A673 (cell line): ENCODE measurements at regions not wholly inside any gene's neighbourhood (a gene's known extent, or its start where the extent isn't known, plus 50 kb on each side); places are given as distances from the start of the nearest gene placed in this dataset.
A peak's percentile ranks its signal among the peaks of the same experiment; 100 is the strongest.

Experiments used
- BruUV-seq: library from RNA; stranded (reverse); fragments of 400-500 nt; replicated peaks from 2 replicates; lab custom pipeline; 2021; lab: Mats Ljungman, UMichigan
- CTCF ChIA-PET: fragments of 300-600 bp; sonication (Branson Sonifier 250); formaldehyde crosslinking; loops from one replicate; lab custom pipeline; 2022; ENCODE audit warnings: antibody characterized with exemption; lab: Charles Lee
- POLR2A ChIA-PET: fragments of 300-600 bp; sonication (Branson Sonifier 250); formaldehyde crosslinking; loops from one replicate; lab custom pipeline; 2022; ENCODE audit warnings: antibody characterized with exemption; ENCODE audit not compliant: low non-redundant PET; lab: Charles Lee
- DNase-seq: peaks from one replicate; pipeline ENCODE4 v3.0.0-alpha.2; 2015; ENCODE audit warnings: low spot score
- H3K27ac ChIP-seq: fragments of 200-600 bp; sonication (generic); 2 replicates; pipeline ENCODE4 v1.5.1; 2016; ENCODE audit warnings: mixed run types, low read depth, mild to moderate bottlenecking, mixed read lengths, antibody characterized with exemption, low read length; ENCODE audit not compliant: poor library complexity, severe bottlenecking
- H3K27me3 ChIP-seq: fragments of 200-600 bp; sonication (generic); replicated peaks from 2 replicates; pipeline ENCODE4 v1.6.1; 2017; ENCODE audit warnings: mixed run types, low read depth, mild to moderate bottlenecking, mixed read lengths, antibody characterized with exemption, low read length; ENCODE audit not compliant: insufficient read depth, poor library complexity
- H3K36me3 ChIP-seq: fragments of 200-600 bp; sonication (generic); 2 replicates; pipeline ENCODE4 v1.6.1; 2016; ENCODE audit warnings: mixed run types, mild to moderate bottlenecking, mixed read lengths, antibody characterized with exemption, low read length; ENCODE audit not compliant: insufficient read depth, poor library complexity, severe bottlenecking
- H3K4me1 ChIP-seq: fragments of 200-600 bp; sonication (generic); 2 replicates; pipeline ENCODE4 v1.6.1; 2017; ENCODE audit warnings: mixed run types, mild to moderate bottlenecking, mixed read lengths, antibody characterized with exemption, low read length; ENCODE audit not compliant: insufficient read depth, poor library complexity, severe bottlenecking
- H3K4me3 ChIP-seq: fragments of 200-600 bp; sonication (generic); 2 replicates; pipeline ENCODE4 v1.5.1; 2016; ENCODE audit warnings: low read depth, mixed run types, mild to moderate bottlenecking, mixed read lengths, low read length; ENCODE audit not compliant: poor library complexity, severe bottlenecking
- H3K9me3 ChIP-seq: fragments of 200-600 bp; sonication (generic); 2 replicates; pipeline ENCODE4 v1.6.1; 2016; ENCODE audit warnings: mixed run types, low read depth, mild to moderate bottlenecking, mixed read lengths, antibody characterized with exemption, low read length; ENCODE audit not compliant: poor library complexity, severe bottlenecking
- EZH2 ChIP-seq: fragments of 200-600 bp; sonication (generic); IDR thresholded peaks from 2 replicates; pipeline ENCODE4 v1.6.1; 2017; ENCODE audit warnings: borderline replicate concordance, low read depth, mild to moderate bottlenecking, mixed read lengths, antibody characterized with exemption, low read length; ENCODE audit not compliant: poor library complexity, severe bottlenecking
- intact Hi-C: fragments of 100-400 bp; cut with micrococcal nuclease; formaldehyde crosslinking; loops from one replicate; pipeline ENCODE4 v1.10.0; 2022; ENCODE audit not compliant: unreplicated experiment
- TF ChIP-seq, protein P1 (sequence below): fragments of 300-800, 200-600 bp; sonication (generic); conservative IDR thresholded peaks from 2 replicates; pipeline ENCODE4 v1.5.1; 2017; ENCODE audit warnings: low read depth, mild to moderate bottlenecking, antibody characterized with exemption, low read length, moderate library complexity, mixed read lengths

DNA sequence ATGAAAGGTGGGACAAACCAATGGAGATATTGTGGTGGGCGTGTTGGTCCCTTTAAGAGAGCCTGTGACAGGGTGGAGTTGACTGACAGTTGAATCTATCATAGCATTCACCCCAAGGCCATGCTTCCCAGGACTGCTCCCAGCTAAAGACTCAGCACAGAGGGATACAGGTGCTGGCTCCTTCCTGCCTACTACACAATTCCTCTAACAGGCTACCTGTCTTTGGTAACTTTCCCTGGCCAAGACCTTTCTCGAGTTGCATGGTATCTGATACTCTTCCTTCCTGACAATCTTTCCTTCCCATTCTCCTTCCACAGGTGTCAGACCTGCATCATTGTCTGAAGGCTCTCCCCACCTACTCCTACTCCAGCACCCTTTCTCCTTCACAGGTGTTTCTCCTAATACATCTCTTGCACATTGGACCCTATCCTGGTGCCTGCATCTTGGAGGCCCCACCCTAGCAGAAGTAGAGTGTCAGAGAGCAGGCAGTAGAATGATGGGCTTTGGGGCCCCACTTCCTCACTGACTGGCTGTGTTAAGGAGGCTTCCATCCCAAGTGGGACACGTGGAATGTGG lies 120.7 kb upstream of the ALDH1B1 start:
- POLR2A ChIA-PET: no interaction called here
- no peaks in the 10 kb centered on the region for H3K36me3 ChIP-seq
- H3K27ac ChIP-seq: no peak overlapping the region
- BruUV-seq: no TSS peak
- TF ChIP-seq, protein P1, sequence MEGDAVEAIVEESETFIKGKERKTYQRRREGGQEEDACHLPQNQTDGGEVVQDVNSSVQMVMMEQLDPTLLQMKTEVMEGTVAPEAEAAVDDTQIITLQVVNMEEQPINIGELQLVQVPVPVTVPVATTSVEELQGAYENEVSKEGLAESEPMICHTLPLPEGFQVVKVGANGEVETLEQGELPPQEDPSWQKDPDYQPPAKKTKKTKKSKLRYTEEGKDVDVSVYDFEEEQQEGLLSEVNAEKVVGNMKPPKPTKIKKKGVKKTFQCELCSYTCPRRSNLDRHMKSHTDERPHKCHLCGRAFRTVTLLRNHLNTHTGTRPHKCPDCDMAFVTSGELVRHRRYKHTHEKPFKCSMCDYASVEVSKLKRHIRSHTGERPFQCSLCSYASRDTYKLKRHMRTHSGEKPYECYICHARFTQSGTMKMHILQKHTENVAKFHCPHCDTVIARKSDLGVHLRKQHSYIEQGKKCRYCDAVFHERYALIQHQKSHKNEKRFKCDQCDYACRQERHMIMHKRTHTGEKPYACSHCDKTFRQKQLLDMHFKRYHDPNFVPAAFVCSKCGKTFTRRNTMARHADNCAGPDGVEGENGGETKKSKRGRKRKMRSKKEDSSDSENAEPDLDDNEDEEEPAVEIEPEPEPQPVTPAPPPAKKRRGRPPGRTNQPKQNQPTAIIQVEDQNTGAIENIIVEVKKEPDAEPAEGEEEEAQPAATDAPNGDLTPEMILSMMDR: no peak
- no peak for TF ChIP-seq EZH2
- CTCF ChIA-PET: no interaction called here
- no peaks in the 10 kb centered on the region for H3K9me3 ChIP-seq
- intact Hi-C loops: loop anchor here (1.0 kb wide), 1 partner anchor 13 kb away; no protein-coding TSS in a partner anchor
- H3K27me3 ChIP-seq: peaks cover 3% of the 10 kb centered on the region
- H3K4me1 ChIP-seq: no peaks in the 10 kb centered on the region
- no peak for DNase-seq
- no peak overlapping the region for H3K4me3 ChIP-seq

DNA sequence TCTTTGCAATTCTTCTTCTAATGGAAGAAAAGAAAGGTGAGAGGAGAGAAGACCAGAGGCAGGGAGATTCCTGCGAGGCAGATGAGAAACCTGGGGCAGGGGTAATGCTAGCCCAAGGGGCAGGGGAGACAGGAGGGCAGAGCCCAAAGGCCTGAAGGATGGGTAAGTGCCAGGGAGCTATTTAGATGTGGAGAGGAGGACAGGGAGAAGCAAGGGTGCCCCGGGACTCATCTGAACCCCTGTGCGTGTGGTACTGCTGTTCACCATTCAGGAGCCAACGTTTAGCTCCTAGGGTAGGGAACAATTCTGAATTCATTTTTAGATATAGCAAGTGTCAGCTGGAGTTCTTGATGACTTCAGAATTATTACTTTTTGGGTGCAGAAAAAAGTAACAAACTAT lies 122.7 kb upstream of the ALDH1B1 start:
- intact Hi-C loops: loop anchor here (10.0 kb wide), 1 partner anchor 185 kb away; no protein-coding TSS in a partner anchor
- POLR2A ChIA-PET: no interaction called here
- BruUV-seq: no TSS peak

DNA sequence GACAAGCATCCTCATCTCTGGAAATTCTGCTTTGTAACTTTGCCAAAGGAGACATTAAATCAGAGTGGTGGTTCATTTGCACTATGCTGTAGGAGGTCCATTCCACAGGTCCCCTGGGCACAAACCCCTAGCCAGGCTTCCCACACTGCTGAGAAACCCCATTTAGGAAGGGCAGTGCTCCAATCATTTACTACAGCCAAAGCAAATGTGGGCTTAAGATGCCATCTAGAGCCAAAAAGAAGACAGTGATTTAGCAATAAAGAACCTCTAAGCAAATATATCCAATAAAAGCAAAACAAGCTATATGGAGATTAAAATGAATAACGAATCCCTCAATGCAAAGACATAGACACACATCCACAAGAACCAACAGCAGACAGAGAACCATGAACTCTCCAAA lies 129.0 kb upstream of the ALDH1B1 start:
- Histone ChIP-seq H3K36me3 (no peaks in the 10 kb centered on the region), H3K27ac (no peak overlapping the region), H3K4me3 (no peak overlapping the region), H3K9me3 (no peaks in the 10 kb centered on the region), H3K4me1 (no peaks in the 10 kb centered on the region), H3K27me3 (peaks cover 8% of the 10 kb centered on the region)
- intact Hi-C loops: loop anchor here (2.0 to 10.0 kb wide), 3 partner anchors 179 to 516 kb away; no protein-coding TSS in a partner anchor
- peak; percentile 46 for DNase-seq
- BruUV-seq: no TSS peak
- no peak for TF ChIP-seq EZH2
- TF ChIP-seq, protein P1: peak; percentile 53
- ChIA-PET CTCF (interaction anchor here (1.4 kb wide), 1 partner anchor 350 kb away, joined by 5 read pairs; no protein-coding TSS in a partner anchor), POLR2A (no interaction called here)

More for the DNA sequence above, 122.7 kb upstream of the ALDH1B1 start:
- no peak for DNase-seq
- H3K4me3 ChIP-seq: no peak overlapping the region
- no peaks in the 10 kb centered on the region for H3K4me1 ChIP-seq
- H3K27me3 ChIP-seq: peaks cover 4% of the 10 kb centered on the region
- no peak for TF ChIP-seq EZH2
- TF ChIP-seq, protein P1: no peak
- CTCF ChIA-PET: no interaction called here
- no peaks in the 10 kb centered on the region for H3K36me3 ChIP-seq
- H3K27ac ChIP-seq: no peak overlapping the region
- H3K9me3 ChIP-seq: no peaks in the 10 kb centered on the region
